LNCaP clone FGC (cell line): ENCODE measurements at regions not wholly inside any gene's neighbourhood (a gene's known extent, or its start where the extent isn't known, plus 50 kb on each side); places are given as distances from the start of the nearest gene placed in this dataset.

Experiments used
- DNase-seq: peaks from one replicate; pipeline ENCODE4 v3.0.0-alpha.2; 2011; ENCODE audit warnings: low read depth
- H3K4me3 ChIP-seq: 2 replicates; pipeline ENCODE4 v1.5.1; 2011; ENCODE audit warnings: mild to moderate bottlenecking, low read depth, low read length, control low read depth
- CTCF ChIP-seq: IDR thresholded peaks from 2 replicates; pipeline ENCODE4 v1.5.1; 2012; ENCODE audit warnings: mild to moderate bottlenecking; ENCODE audit not compliant: control insufficient read depth, insufficient read depth; ENCODE audit errors: extremely low read depth

GRCh38 chr16:63458846-63459245 is 1422.6 kb upstream of the CDH8 start:
- TF ChIP-seq CTCF = no peak
- DNase-seq = no peak
- no peak overlapping the region for H3K4me3 ChIP-seq

- TF ChIP-seq CTCF = no peak
- H3K4me3 ChIP-seq = no peak overlapping the region
- no peak for DNase-seq
Measured at GRCh38 chr16:63457869-63458268, 1421.6 kb upstream of the CDH8 start.

- no peak overlapping the region for H3K4me3 ChIP-seq
- TF ChIP-seq CTCF = no peak
- no peak for DNase-seq
Measured at GRCh38 chr16:63453261-63453660, 1417.0 kb upstream of the CDH8 start.

- H3K4me3 ChIP-seq = no peak overlapping the region
- no peak for DNase-seq
- no peak for TF ChIP-seq CTCF
Measured at GRCh38 chr16:63447121-63447520, 1410.9 kb upstream of the CDH8 start.

GRCh38 chr16:63442246-63442645 is 1406.0 kb upstream of the CDH8 start:
- H3K4me3 ChIP-seq = no peak overlapping the region
- no peak for DNase-seq

GRCh38 chr16:63426275-63426870 is 1390.1 kb upstream of the CDH8 start:
- no peak for DNase-seq
- no peak overlapping the region for H3K4me3 ChIP-seq
- TF ChIP-seq CTCF = no peak

More at GRCh38 chr16:63442246-63442645, 1406.0 kb upstream of the CDH8 start:
- no peak for TF ChIP-seq CTCF

- no peak for TF ChIP-seq CTCF
- no peak overlapping the region for H3K4me3 ChIP-seq
Measured at GRCh38 chr16:63422715-63423114, 1386.5 kb upstream of the CDH8 start.

More at GRCh38 chr16:63422715-63423114, 1386.5 kb upstream of the CDH8 start:
- no peak for DNase-seq
